ENCODE measurements at regions not wholly inside any gene's neighbourhood (a gene's known extent, or its start where the extent isn't known, plus 50 kb on each side); places are given as distances from the start of the nearest gene placed in this dataset.

- ChIA-PET CTCF (no interaction called here), POLR2A (interaction anchor here (0.6 kb wide), 1 partner anchor 1064 kb away, joined by 5 read pairs; no protein-coding TSS in a partner anchor)
- Histone ChIP-seq H3K9me3 (ENCODE audit: low read length) (no peaks in the 10 kb centered on the region), H3K36me3 (ENCODE audit: insufficient read depth, low read length) (no peaks in the 10 kb centered on the region), H3K27ac (ENCODE audit: low read depth, low read length) (no peak overlapping the region), H3K27me3 (ENCODE audit: insufficient read depth, low read length, poor library complexity, severe bottlenecking) (no peaks in the 10 kb centered on the region), H3K4me1 (ENCODE audit: insufficient read depth, low read length) (no peaks in the 10 kb centered on the region), H3K4me3 (ENCODE audit: low read length) (no peak overlapping the region)
- Mint-ChIP-seq H3K4me3 (no peak overlapping the region), H3K4me1 (no peaks in the 10 kb centered on the region), H3K27me3 (peaks cover 3 to 4% of the 10 kb centered on the region in 2 donors), H3K9me3 (peaks cover 0 to 2% (median 0%) of the 10 kb centered on the region in 5 donors), H3K36me3 (no peaks in the 10 kb centered on the region), H3K27ac (no peak overlapping the region)
- DNase-seq: no peak
Observed at GRCh38 chr5:58354827-58355226, 105.1 kb downstream of the PLK2 start.

DNA sequence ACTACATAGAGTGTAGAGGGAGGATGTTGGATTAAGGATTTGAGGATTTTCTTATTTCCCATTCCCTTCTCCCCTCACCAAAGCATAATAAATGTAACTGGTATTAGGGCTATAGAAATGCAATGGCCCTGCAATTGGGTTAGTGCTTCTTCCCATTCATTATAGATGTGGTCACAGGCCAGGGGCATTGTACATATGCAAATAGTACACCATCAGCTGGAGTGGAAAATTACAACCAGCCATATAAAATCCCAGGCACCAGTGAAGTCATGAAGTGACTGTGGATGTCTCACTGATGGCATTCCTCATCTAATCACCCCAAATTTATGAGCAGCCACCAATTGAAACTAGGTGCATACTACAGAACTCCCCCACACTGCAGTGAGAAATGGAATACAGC lies 105.9 kb downstream of the PLK2 start:
- Mint-ChIP-seq H3K9me3 (peaks cover 0 to 2% (median 0%) of the 10 kb centered on the region in 5 donors), H3K27me3 (peaks cover 3 to 4% of the 10 kb centered on the region in 2 donors)
- CTCF ChIA-PET: no interaction called here

GRCh38 chr5:58351190-58351589 lies 108.7 kb downstream of the PLK2 start:
- Mint-ChIP-seq H3K4me1 (no peaks in the 10 kb centered on the region), H3K27ac (no peak overlapping the region), H3K4me3 (no peak overlapping the region), H3K27me3 (peaks cover 0 to 3% of the 10 kb centered on the region in 2 donors), H3K36me3 (no peaks in the 10 kb centered on the region), H3K9me3 (no peaks in the 10 kb centered on the region)
- ChIA-PET CTCF (no interaction called here), POLR2A (no interaction called here)
- Histone ChIP-seq H3K27me3 (ENCODE audit: insufficient read depth, low read length, poor library complexity, severe bottlenecking) (no peaks in the 10 kb centered on the region), H3K4me3 (ENCODE audit: low read length) (no peak overlapping the region), H3K36me3 (ENCODE audit: insufficient read depth, low read length) (no peaks in the 10 kb centered on the region), H3K27ac (ENCODE audit: low read depth, low read length) (no peak overlapping the region), H3K4me1 (ENCODE audit: insufficient read depth, low read length) (no peaks in the 10 kb centered on the region), H3K9me3 (ENCODE audit: low read length) (no peaks in the 10 kb centered on the region)
- no peak for DNase-seq

More for the DNA sequence above, 105.9 kb downstream of the PLK2 start:
- H3K4me3 ChIP-seq (ENCODE audit: low read length): no peak overlapping the region
- H3K27ac Mint-ChIP-seq: no peak overlapping the region
- H3K4me1 ChIP-seq (ENCODE audit: insufficient read depth, low read length): no peaks in the 10 kb centered on the region
- H3K27ac ChIP-seq (ENCODE audit: low read depth, low read length): no peak overlapping the region
- H3K36me3 Mint-ChIP-seq: no peaks in the 10 kb centered on the region
- H3K4me3 Mint-ChIP-seq: no peak overlapping the region
- no peaks in the 10 kb centered on the region for H3K27me3 ChIP-seq (ENCODE audit: insufficient read depth, low read length, poor library complexity, severe bottlenecking)
- H3K9me3 ChIP-seq (ENCODE audit: low read length): no peaks in the 10 kb centered on the region
- no peaks in the 10 kb centered on the region for H3K36me3 ChIP-seq (ENCODE audit: insufficient read depth, low read length)
- H3K4me1 Mint-ChIP-seq: no peaks in the 10 kb centered on the region
- POLR2A ChIA-PET: interaction anchor here (0.6 kb wide), 1 partner anchor 1063 kb away, joined by 5 read pairs; no protein-coding TSS in a partner anchor
- DNase-seq: no peak

DNA sequence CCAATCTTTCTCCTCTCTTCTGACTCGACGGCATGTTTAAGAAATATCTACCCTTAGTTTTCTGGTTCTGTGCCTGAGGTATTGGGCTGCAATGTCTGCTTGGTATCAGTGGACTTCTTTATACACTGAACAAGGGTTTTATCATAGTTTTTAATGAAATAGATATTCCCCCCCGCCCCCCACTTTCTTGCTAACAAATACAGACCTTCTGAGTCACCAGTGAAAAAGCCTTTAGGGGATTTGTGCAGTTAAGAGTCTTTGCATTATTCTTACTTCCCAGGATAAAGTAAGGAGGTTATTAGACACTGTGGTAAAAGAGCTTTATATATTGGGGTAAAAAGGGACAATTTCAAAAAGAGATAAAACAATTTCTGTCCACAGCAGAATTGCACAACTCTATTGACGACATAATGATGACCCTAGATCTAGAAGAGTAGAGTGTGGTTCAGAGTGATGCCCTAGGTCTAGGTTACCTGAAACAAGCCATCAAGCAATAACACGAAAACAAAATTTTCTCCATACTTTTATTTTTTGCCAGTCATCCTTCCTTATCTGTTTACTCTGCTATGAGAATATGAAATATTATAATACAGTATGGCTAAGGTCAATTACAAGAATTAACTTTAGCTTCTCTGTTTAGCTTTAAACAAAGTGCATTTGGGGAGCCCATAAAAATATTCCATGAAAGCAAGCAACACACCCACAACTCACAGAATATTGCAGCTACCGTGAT lies 110.7 kb downstream of the PLK2 start:
- H3K9me3 Mint-ChIP-seq: no peaks in the 10 kb centered on the region
- CTCF ChIA-PET: no interaction called here
- Histone ChIP-seq H3K27me3 (ENCODE audit: insufficient read depth, low read length, poor library complexity, severe bottlenecking) (no peaks in the 10 kb centered on the region), H3K36me3 (ENCODE audit: insufficient read depth, low read length) (no peaks in the 10 kb centered on the region), H3K4me1 (ENCODE audit: insufficient read depth, low read length) (no peaks in the 10 kb centered on the region), H3K9me3 (ENCODE audit: low read length) (no peaks in the 10 kb centered on the region), H3K4me3 (ENCODE audit: low read length) (no peak overlapping the region), H3K27ac (ENCODE audit: low read depth, low read length) (no peak overlapping the region)
- peaks cover 0 to 3% of the 10 kb centered on the region in 2 donors for H3K27me3 Mint-ChIP-seq
- no peak overlapping the region for H3K4me3 Mint-ChIP-seq
- no peak for DNase-seq
- no peaks in the 10 kb centered on the region for H3K4me1 Mint-ChIP-seq
- no peaks in the 10 kb centered on the region for H3K36me3 Mint-ChIP-seq
- POLR2A ChIA-PET: no interaction called here
- H3K27ac Mint-ChIP-seq: no peak overlapping the region

DNA sequence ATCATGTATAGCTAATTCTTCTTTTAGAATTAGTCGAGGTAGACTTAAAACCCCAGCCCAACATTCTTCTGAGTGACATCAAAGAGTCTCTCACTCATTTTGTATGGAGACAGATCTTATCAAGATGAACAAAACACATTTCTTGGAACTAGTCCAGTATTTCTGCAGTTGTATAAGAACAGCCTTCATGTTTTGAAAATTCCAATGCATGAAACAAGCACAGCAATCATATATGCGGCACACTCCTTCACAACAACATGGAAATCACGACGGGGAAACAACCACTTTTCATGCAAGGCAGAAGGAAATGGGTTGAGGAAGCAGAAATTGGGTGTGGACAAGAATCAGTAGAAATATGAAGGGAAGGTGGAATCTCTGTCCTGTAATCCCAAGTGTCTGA lies 113.8 kb downstream of the PLK2 start:
- H3K4me1 ChIP-seq (ENCODE audit: insufficient read depth, low read length): no peaks in the 10 kb centered on the region
- no peaks in the 10 kb centered on the region for H3K27me3 ChIP-seq (ENCODE audit: insufficient read depth, low read length, poor library complexity, severe bottlenecking)
- Mint-ChIP-seq H3K9me3 (no peaks in the 10 kb centered on the region), H3K36me3 (no peaks in the 10 kb centered on the region), H3K27me3 (no peaks in the 10 kb centered on the region), H3K4me1 (no peaks in the 10 kb centered on the region), H3K4me3 (no peak overlapping the region), H3K27ac (no peak overlapping the region)
- H3K4me3 ChIP-seq (ENCODE audit: low read length): no peak overlapping the region
- no peak for DNase-seq
- ChIA-PET POLR2A (no interaction called here), CTCF (no interaction called here)
- no peaks in the 10 kb centered on the region for H3K36me3 ChIP-seq (ENCODE audit: insufficient read depth, low read length)
- no peaks in the 10 kb centered on the region for H3K9me3 ChIP-seq (ENCODE audit: low read length)
- no peak overlapping the region for H3K27ac ChIP-seq (ENCODE audit: low read depth, low read length)

DNA sequence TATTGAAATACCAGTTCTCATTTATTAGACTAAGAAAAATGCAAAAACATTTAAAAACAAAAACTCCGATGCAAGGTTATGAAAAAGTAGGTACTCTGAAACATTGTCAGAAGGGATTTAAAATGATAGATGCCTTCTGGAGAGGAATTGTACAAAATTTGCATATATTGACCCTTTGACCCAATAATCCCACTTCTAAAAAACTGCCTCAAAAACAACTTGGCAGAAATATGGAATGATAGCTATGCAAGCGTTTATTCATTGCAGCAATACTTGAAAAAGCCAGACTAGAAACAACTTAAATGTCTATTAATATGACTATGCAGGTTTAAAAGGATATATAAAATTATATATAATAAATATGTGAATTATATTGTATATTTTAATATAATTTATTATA lies 118.4 kb downstream of the PLK2 start:
- no peaks in the 10 kb centered on the region for H3K27me3 ChIP-seq (ENCODE audit: insufficient read depth, low read length, poor library complexity, severe bottlenecking)
- H3K9me3 ChIP-seq (ENCODE audit: low read length): no peaks in the 10 kb centered on the region
- ChIA-PET CTCF (no interaction called here), POLR2A (no interaction called here)
- no peak overlapping the region for H3K27ac ChIP-seq (ENCODE audit: low read depth, low read length)
- H3K36me3 Mint-ChIP-seq: no peaks in the 10 kb centered on the region
- H3K9me3 Mint-ChIP-seq: no peaks in the 10 kb centered on the region
- DNase-seq: no peak
- no peaks in the 10 kb centered on the region for H3K4me1 Mint-ChIP-seq
- peaks cover 0 to 2% of the 10 kb centered on the region in 2 donors for H3K27me3 Mint-ChIP-seq
- H3K4me3 ChIP-seq (ENCODE audit: low read length): no peak overlapping the region
- H3K4me3 Mint-ChIP-seq: no peak overlapping the region
- no peak overlapping the region for H3K27ac Mint-ChIP-seq
- H3K36me3 ChIP-seq (ENCODE audit: insufficient read depth, low read length): no peaks in the 10 kb centered on the region
- no peaks in the 10 kb centered on the region for H3K4me1 ChIP-seq (ENCODE audit: insufficient read depth, low read length)

DNA sequence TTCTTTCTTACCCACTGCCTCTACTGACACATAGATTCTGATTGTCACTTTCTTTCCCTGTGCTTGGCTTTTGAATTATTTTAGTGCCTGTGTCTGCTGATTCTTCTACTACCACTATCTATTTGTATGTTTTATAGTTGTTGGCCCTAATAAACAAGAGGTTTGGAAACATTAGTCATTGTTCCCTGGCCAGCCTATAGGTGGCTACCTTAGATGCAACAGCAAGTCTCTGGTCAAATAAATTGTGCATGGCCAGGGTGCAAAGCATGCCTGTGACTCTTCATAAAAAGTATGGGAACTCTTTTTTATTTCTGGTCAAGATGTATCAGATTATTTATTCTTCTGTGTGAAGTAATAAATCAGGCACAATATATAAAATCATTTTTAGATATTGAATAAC lies 124.4 kb downstream of the PLK2 start:
- H3K27me3 Mint-ChIP-seq: no peaks in the 10 kb centered on the region
- H3K9me3 Mint-ChIP-seq: peaks cover 0 to 3% (median 0%) of the 10 kb centered on the region in 5 donors
- H3K27me3 ChIP-seq (ENCODE audit: insufficient read depth, low read length, poor library complexity, severe bottlenecking): no peaks in the 10 kb centered on the region
- POLR2A ChIA-PET: no interaction called here
- H3K4me1 ChIP-seq (ENCODE audit: insufficient read depth, low read length): no peaks in the 10 kb centered on the region
- no peaks in the 10 kb centered on the region for H3K36me3 ChIP-seq (ENCODE audit: insufficient read depth, low read length)
- CTCF ChIA-PET: no interaction called here
- no peaks in the 10 kb centered on the region for H3K4me1 Mint-ChIP-seq
- no peak for DNase-seq
- H3K4me3 Mint-ChIP-seq: no peak overlapping the region
- no peak overlapping the region for H3K27ac Mint-ChIP-seq
- H3K9me3 ChIP-seq (ENCODE audit: low read length): no peaks in the 10 kb centered on the region
- no peak overlapping the region for H3K27ac ChIP-seq (ENCODE audit: low read depth, low read length)
- H3K36me3 Mint-ChIP-seq: no peaks in the 10 kb centered on the region
- no peak overlapping the region for H3K4me3 ChIP-seq (ENCODE audit: low read length)

GRCh38 chr5:58334035-58334434 lies 125.9 kb downstream of the PLK2 start:
- no peaks in the 10 kb centered on the region for H3K4me1 Mint-ChIP-seq
- ChIA-PET CTCF (no interaction called here), POLR2A (no interaction called here)
- H3K27ac Mint-ChIP-seq: no peak overlapping the region
- no peaks in the 10 kb centered on the region for H3K27me3 ChIP-seq (ENCODE audit: insufficient read depth, low read length, poor library complexity, severe bottlenecking)
- no peaks in the 10 kb centered on the region for H3K9me3 ChIP-seq (ENCODE audit: low read length)
- H3K4me1 ChIP-seq (ENCODE audit: insufficient read depth, low read length): no peaks in the 10 kb centered on the region
- H3K4me3 Mint-ChIP-seq: no peak overlapping the region
- H3K4me3 ChIP-seq (ENCODE audit: low read length): no peak overlapping the region
- H3K36me3 ChIP-seq (ENCODE audit: insufficient read depth, low read length): no peaks in the 10 kb centered on the region
- no peaks in the 10 kb centered on the region for H3K27me3 Mint-ChIP-seq
- H3K27ac ChIP-seq (ENCODE audit: low read depth, low read length): no peak overlapping the region
- H3K9me3 Mint-ChIP-seq: peaks cover 0 to 3% (median 0%) of the 10 kb centered on the region in 5 donors
- H3K36me3 Mint-ChIP-seq: no peaks in the 10 kb centered on the region
- DNase-seq: no peak

All from CD8-positive, alpha-beta memory T cell (primary cell).